LNCAP (cell line): ENCODE measurements at regions not wholly inside any gene's neighbourhood (a gene's known extent, or its start where the extent isn't known, plus 50 kb on each side); places are given as distances from the start of the nearest gene placed in this dataset.

ENCODE experiments used
- CTCF ChIP-seq: fragments of 450-650 bp; IDR thresholded peaks from 2 replicates; pipeline ENCODE4 v1.5.1; 2017; ENCODE audit warnings: mild to moderate bottlenecking

- TF ChIP-seq CTCF = no peak
These were observed 767.7 kb downstream of the DTWD2 start for GRCh38 chr5:118220556-118221195.

DNA sequence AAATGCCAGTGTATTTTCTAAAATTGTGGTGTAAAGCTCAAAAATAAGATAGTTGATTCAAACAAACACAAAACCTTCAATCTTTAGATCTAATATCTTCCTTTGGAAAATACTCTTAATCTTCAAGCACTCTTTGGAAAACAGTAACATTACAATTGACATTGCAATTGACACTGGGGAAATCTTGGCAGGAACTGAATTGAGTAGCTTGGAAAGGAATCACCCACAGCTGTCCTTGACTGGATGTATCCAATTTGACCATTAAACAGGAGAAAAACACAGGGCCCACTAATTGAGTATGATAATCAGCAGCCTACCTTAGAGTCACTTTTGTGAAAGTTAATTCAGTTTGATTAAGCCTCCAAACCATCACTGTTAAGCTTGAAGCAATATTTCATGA, 776.7 kb downstream of the DTWD2 start:
- no peak for TF ChIP-seq CTCF

DNA sequence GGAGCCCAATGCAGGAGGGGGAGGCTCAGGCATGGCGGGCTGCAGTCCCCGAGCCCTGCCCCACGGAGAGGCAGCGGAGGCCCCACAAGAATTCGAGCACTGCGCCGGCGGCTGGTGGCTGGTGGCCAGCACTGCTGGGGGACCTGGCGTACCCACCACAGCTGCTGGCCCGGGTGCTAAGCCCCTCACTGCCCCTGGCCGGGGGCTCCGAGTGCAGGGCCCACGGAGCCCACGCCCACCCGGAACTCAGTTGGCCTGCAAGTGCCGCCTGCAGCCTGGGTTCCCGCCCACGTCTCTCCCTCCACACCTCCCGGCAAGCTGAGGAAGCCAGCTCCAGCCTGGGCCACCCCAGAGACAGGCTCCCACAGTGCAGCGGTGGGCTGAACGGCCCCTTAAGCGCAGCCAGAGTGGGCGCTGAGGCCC, 780.3 kb downstream of the DTWD2 start:
- TF ChIP-seq CTCF = no peak

DNA sequence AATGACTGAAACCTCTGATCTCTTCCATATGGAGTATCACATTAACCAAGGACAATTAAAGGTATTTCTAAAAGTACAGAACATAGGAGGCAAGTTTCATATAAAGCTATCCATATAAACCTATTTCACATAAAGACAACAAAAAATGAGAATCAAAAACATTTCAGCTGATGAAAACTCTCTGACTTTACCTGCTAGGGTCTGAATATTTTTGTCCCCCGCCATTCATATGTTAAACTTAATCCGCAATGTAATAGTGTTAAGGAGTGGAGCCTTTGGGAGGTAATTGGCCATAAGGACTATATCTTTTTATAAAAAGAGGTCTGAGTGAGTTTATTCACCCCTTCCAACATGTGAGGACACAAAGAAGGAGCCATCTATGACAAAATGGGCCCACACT, 788.5 kb downstream of the DTWD2 start:
- TF ChIP-seq CTCF = no peak

DNA sequence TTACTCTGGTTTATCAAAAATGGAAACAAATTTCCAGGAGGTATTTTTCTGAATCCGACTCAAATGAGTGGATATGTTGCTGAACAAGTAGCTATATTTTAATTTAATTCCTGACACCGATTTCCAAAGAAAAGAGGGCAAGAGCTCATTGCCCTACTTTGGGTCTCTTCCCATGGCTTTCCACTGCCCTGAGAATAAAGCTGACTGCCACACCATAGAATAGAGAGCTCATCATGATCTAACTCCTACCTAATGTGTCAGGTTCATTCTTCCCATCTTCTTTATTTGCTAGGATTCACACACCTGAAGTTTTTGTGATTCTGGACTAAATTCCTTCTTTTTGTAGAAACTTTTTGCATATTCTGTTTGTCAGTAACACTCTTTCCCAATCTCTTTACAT, 792.1 kb downstream of the DTWD2 start:
- no peak for TF ChIP-seq CTCF

- TF ChIP-seq CTCF = no peak
These were observed 793.1 kb downstream of the DTWD2 start for GRCh38 chr5:118195211-118195610.

DNA sequence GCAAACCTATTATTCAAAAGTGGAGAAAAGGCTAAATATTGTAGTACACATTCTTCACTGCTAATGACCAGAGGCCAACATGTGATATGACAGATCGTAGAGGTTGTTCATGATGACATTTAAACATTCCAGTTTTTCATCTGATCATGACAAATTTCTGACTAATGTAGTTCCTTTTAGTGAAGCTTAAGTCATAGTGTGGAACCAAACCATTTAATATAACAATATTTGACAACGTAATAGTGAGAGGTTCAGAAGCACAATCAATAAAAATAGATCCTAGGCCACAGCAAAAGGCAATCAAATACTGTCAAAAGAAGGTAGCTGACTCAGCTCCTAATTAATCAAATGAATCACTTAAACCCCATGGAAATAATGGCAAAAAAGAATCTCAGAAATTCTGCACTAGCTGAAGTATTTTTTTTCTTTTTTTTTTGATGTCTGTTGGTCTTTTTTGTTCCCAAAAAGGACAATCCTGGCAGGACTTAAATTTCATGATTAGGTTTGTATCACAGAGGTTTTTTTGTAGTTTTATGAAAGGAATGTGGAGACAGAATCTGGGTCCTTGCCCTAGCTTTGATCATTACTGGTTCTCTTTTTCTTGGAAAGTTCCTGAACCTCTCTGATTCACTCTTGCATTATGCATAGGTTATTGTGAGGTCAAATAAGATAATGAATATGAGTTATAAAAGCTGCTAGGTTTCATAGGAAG, 795.0 kb downstream of the DTWD2 start:
- no peak for TF ChIP-seq CTCF
